ENCODE measurements at regions not wholly inside any gene's neighbourhood (a gene's known extent, or its start where the extent isn't known, plus 50 kb on each side); places are given as distances from the start of the nearest gene placed in this dataset.
"Not testable (repeated sequence)": the region's sequence is repeated elsewhere in the genome, so short reads cannot be mapped to it uniquely, and the experiment has no call there.

DNA sequence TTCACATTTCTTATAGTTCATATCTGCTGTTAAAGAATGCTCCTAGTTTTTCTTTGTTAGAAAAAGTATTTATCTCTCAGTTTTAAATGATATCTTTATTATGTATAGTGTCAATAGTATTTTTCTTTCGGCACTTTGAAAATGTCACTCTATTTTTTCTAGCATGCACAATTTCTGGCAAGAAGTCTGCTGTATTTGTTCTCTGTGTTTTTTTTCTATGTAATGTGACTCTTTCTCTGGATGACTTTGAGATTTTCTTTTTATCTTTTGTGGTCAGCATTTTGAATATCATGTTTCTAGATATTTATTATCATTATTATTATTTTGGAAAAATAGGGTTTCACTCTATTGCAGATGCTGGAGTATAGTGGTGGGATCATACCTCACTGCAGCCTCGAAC is 285.2 kb downstream of the PTGER3 start:
- no peaks in the 10 kb centered on the region for H3K4me1 ChIP-seq (ENCODE audit: control insufficient read depth, insufficient read depth, low read length)
- 64 to 100% methylated on average over 1 to 2 of the region's 2 CpGs for WGBS, 2 experiments

DNA sequence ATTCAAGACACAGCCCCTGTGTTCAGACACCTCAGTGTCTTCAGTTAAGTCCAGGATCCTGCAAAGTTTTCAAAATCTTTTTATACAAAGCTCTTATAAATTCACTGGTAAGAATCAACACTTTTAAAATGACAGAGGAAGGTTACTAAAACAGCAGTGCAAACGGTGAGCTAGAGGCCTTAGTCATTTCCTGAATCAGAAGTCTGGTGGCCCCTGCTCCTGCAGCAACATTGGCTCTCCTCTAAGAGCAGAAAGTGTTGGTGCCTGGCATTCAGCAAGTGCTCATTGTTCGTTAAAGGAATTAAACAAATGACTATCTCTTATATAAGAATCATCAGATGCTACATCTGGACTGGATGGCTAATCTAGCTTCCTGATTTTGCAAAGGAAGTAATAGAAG is 282.9 kb downstream of the PTGER3 start:
- Histone ChIP-seq H3K9me3 (ENCODE audit: control insufficient read depth, low read length) (no peaks in the 10 kb centered on the region), H3K27ac (ENCODE audit: insufficient read depth, low read depth, low read length, poor library complexity, severe bottlenecking) (no peak overlapping the region), H3K4me3 (ENCODE audit: insufficient read depth, low read depth, low read length) (no peak overlapping the region), H3K27me3 (ENCODE audit: control insufficient read depth, insufficient read depth, low read length, poor library complexity, severe bottlenecking) (no peaks in the 10 kb centered on the region), H3K4me1 (ENCODE audit: control insufficient read depth, insufficient read depth, low read length) (no peaks in the 10 kb centered on the region), H3K36me3 (ENCODE audit: control insufficient read depth, insufficient read depth, low read length) (no peaks in the 10 kb centered on the region)
- 87 to 90% methylated on average over 2 of the region's 2 CpGs for WGBS, 2 experiments

More for the DNA sequence above, 285.2 kb downstream of the PTGER3 start:
- H3K9me3 ChIP-seq (ENCODE audit: control insufficient read depth, low read length), result no peaks in the 10 kb centered on the region
- no peak overlapping the region for H3K27ac ChIP-seq (ENCODE audit: insufficient read depth, low read depth, low read length, poor library complexity, severe bottlenecking)
- H3K27me3 ChIP-seq (ENCODE audit: control insufficient read depth, insufficient read depth, low read length, poor library complexity, severe bottlenecking), result no peaks in the 10 kb centered on the region
- no peaks in the 10 kb centered on the region for H3K36me3 ChIP-seq (ENCODE audit: control insufficient read depth, insufficient read depth, low read length)
- no peak overlapping the region for H3K4me3 ChIP-seq (ENCODE audit: insufficient read depth, low read depth, low read length)

DNA sequence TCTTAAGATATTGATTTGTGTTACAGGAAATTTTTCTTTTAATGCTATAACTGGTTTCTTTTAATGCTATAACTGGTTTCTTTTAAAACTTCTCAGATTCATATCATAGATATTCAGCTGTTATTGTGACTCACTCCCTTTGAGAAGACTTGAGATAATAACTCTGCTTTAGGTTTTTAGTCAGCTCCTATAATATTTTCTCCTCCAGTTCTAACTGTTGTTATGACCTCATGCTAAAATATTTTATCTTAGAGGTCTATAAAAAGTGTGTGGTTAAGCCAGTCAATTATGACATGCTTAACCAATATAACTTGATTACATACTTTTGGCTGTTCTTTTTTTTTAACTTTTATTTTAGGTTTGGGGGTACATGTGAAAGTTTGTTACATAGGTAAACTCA is 280.2 kb downstream of the PTGER3 start:
- Histone ChIP-seq H3K27me3 (ENCODE audit: control insufficient read depth, insufficient read depth, low read length, poor library complexity, severe bottlenecking) (no peaks in the 10 kb centered on the region), H3K9me3 (ENCODE audit: control insufficient read depth, low read length) (no peaks in the 10 kb centered on the region), H3K36me3 (ENCODE audit: control insufficient read depth, insufficient read depth, low read length) (no peaks in the 10 kb centered on the region), H3K4me1 (ENCODE audit: control insufficient read depth, insufficient read depth, low read length) (no peaks in the 10 kb centered on the region), H3K27ac (ENCODE audit: insufficient read depth, low read depth, low read length, poor library complexity, severe bottlenecking) (no peak overlapping the region), H3K4me3 (ENCODE audit: insufficient read depth, low read depth, low read length) (no peak overlapping the region)

DNA sequence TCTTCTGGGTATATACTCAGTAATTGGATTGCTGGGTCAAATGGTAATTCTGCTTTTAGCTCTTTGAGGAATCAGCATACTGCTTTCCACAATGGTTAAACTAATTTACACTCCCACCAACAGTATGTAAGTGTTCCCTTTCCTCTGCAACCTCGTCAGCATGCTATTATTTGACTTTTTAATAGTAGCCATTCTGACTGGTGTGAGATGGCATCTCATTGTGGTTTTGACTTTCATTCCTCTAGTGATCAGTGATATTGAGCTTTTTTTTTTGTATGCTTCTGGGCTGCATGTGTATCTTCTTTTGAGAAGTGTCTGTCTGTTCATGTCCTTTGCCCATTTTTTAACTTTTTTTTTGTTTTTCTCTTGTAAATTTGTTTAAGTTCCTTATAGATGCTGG is 279.4 kb downstream of the PTGER3 start:
- Histone ChIP-seq H3K4me1 (ENCODE audit: control insufficient read depth, insufficient read depth, low read length) (no peaks in the 10 kb centered on the region), H3K27ac (ENCODE audit: insufficient read depth, low read depth, low read length, poor library complexity, severe bottlenecking) (no peak overlapping the region), H3K4me3 (ENCODE audit: insufficient read depth, low read depth, low read length) (no peak overlapping the region), H3K36me3 (ENCODE audit: control insufficient read depth, insufficient read depth, low read length) (no peaks in the 10 kb centered on the region), H3K27me3 (ENCODE audit: control insufficient read depth, insufficient read depth, low read length, poor library complexity, severe bottlenecking) (no peaks in the 10 kb centered on the region), H3K9me3 (ENCODE audit: control insufficient read depth, low read length) (no peaks in the 10 kb centered on the region)
- 86 to 100% methylated on average over 1 of the region's 1 CpG for WGBS, 2 experiments

DNA sequence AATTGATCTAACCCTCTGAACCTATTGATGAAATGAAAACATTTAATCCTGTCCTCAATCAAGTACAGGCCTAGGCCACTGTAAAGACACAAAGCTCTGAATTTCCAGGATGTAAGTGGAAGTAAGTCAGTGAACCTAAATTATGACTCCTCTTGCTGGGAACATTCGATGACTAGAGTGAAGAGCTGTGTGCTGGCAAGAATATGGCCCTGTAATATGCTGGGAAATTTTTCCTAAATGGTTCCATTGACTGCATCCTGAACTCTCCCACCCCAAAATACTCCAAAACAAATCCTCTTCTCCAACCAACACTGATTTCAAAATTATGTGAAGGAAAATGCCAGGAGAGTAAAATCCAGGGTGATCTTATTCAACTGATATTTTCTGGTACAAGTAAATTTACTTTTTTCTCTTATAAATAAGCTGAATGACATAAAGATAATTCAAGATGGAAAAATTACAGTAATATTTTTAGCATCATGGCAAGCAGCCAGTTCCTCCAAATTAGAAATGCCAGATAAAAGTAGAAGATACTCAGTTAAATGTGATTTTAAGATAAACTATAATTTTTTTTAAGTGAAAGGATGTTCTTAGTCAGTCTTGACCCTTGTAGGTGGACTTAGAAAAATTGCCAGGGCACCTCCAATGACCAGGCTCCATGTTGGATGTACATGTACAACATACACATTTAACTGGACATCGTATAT is 269.4 kb downstream of the PTGER3 start:
- WGBS, 2 experiments, result 85 to 98% methylated on average over 2 of the region's 2 CpGs
- H3K9me3 ChIP-seq (ENCODE audit: control insufficient read depth, low read length), result no peaks in the 10 kb centered on the region
- no peak overlapping the region for H3K27ac ChIP-seq (ENCODE audit: insufficient read depth, low read depth, low read length, poor library complexity, severe bottlenecking)

DNA sequence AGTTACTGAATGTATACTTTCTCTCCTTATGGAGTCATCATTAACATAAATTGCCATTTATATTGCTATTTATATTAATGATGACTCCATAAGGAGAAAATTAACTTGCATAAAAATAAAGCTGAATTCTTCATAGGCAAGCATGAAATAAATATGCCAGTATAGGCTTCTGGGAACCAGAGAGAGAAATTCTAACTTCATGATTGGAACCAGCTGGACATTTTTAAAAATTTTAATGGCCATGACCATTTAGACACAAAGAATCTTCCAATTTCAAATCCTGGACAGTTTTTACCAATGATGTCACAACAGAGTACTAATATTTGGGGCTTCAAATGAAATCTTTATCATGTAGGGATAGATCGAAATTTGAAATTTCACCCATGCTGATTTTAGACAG is 268.7 kb downstream of the PTGER3 start:
- H3K4me3 ChIP-seq (ENCODE audit: insufficient read depth, low read depth, low read length), result no peak overlapping the region
- H3K4me1 ChIP-seq (ENCODE audit: control insufficient read depth, insufficient read depth, low read length), result no peaks in the 10 kb centered on the region
- WGBS, 2 experiments, result 100% methylated on average over 1 of the region's 1 CpG; no CpG with 5 or more reads in 1 of the 2 experiments
- no peak overlapping the region for H3K27ac ChIP-seq (ENCODE audit: insufficient read depth, low read depth, low read length, poor library complexity, severe bottlenecking)
- no peaks in the 10 kb centered on the region for H3K27me3 ChIP-seq (ENCODE audit: control insufficient read depth, insufficient read depth, low read length, poor library complexity, severe bottlenecking)
- H3K9me3 ChIP-seq (ENCODE audit: control insufficient read depth, low read length), result no peaks in the 10 kb centered on the region
- no peaks in the 10 kb centered on the region for H3K36me3 ChIP-seq (ENCODE audit: control insufficient read depth, insufficient read depth, low read length)

More for the DNA sequence above, 269.4 kb downstream of the PTGER3 start:
- Histone ChIP-seq H3K4me1 (ENCODE audit: control insufficient read depth, insufficient read depth, low read length) (no peaks in the 10 kb centered on the region), H3K27me3 (ENCODE audit: control insufficient read depth, insufficient read depth, low read length, poor library complexity, severe bottlenecking) (no peaks in the 10 kb centered on the region), H3K36me3 (ENCODE audit: control insufficient read depth, insufficient read depth, low read length) (no peaks in the 10 kb centered on the region), H3K4me3 (ENCODE audit: insufficient read depth, low read depth, low read length) (no peak overlapping the region)

DNA sequence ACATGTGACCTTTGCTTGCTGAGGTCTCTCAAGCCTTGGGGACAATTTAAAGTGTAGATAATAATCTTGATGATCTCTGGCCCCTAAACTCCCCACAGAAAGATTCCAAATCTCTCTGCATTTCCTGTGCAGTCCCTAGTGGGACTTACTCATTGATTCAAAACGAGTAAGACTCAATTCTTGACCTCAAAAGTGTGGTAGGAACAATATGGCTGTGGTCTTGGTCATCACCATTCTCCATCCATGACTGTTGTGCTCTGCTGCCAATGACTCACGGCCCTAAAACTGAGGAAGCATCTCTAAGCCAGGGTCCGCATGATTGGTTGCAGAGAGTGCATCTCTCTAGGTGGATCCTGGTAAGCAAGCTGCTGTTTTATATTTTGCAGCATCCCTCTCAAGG is 268.0 kb downstream of the PTGER3 start:
- no peaks in the 10 kb centered on the region for H3K27me3 ChIP-seq (ENCODE audit: control insufficient read depth, insufficient read depth, low read length, poor library complexity, severe bottlenecking)
- no peaks in the 10 kb centered on the region for H3K4me1 ChIP-seq (ENCODE audit: control insufficient read depth, insufficient read depth, low read length)
- no peak overlapping the region for H3K27ac ChIP-seq (ENCODE audit: insufficient read depth, low read depth, low read length, poor library complexity, severe bottlenecking)
- 83 to 87% methylated on average over 3 of the region's 3 CpGs for WGBS, 2 experiments
- H3K4me3 ChIP-seq (ENCODE audit: insufficient read depth, low read depth, low read length), result no peak overlapping the region
- no peaks in the 10 kb centered on the region for H3K36me3 ChIP-seq (ENCODE audit: control insufficient read depth, insufficient read depth, low read length)
- no peaks in the 10 kb centered on the region for H3K9me3 ChIP-seq (ENCODE audit: control insufficient read depth, low read length)

DNA sequence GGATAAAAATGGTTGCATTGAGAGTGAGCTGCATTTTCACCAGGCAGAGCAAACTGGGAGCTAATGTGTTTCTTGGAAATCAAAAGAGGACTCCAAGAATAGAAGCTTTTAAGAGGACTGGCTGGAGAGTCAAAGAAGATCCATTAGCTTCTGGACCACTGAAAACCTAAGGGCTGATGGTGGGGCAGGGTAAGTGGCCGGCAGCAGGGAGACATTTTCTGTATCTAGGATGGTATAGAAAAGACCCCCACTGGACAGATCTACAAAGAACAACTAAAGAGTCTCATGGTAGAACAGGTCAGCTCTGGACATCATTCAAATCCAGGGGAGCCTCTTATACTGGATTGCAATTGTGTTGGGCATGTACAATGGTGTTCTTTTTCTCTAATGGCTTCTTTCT is 262.3 kb downstream of the PTGER3 start:
- H3K4me3 ChIP-seq (ENCODE audit: insufficient read depth, low read depth, low read length), result no peak overlapping the region
- H3K27ac ChIP-seq (ENCODE audit: insufficient read depth, low read depth, low read length, poor library complexity, severe bottlenecking), result no peak overlapping the region
- 86 to 100% methylated on average over 1 of the region's 1 CpG for WGBS, 2 experiments
- H3K4me1 ChIP-seq (ENCODE audit: control insufficient read depth, insufficient read depth, low read length), result no peaks in the 10 kb centered on the region
- no peaks in the 10 kb centered on the region for H3K9me3 ChIP-seq (ENCODE audit: control insufficient read depth, low read length)
- no peaks in the 10 kb centered on the region for H3K27me3 ChIP-seq (ENCODE audit: control insufficient read depth, insufficient read depth, low read length, poor library complexity, severe bottlenecking)
- no peaks in the 10 kb centered on the region for H3K36me3 ChIP-seq (ENCODE audit: control insufficient read depth, insufficient read depth, low read length)

DNA sequence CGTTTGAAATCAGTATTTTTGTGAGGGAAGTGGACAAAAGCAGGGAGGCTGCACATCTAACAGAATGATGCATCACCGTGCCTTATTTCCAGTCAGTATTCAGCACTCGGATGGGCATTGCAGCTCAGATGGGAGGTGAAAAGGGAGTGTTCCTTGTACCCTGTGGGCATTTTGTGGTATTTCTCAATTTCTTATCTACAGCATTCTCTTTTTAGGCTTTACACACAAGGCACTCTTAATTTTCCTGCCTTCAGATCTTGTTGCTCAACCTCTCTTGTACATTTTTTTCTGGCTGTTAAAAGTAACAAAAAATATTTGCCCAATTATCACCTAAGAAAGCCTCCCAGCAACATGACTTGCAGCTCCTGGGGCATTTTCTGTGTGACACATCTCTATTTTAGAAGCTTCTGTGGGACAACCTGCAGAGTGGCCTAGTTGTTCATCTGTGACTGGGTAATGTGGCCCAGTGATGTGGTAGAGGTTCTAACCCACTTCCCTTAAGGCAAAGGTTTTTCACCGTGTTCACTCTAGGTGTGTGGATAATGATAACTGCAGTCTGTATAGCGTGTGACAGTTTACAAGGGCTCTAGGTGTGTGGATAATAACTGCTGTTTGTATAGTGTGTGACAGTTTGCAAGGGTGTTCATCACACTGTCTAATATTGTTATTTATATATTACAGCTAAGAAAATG is 257.2 kb downstream of the PTGER3 start:
- Histone ChIP-seq H3K4me1 (ENCODE audit: control insufficient read depth, insufficient read depth, low read length) (no peaks in the 10 kb centered on the region), H3K27ac (ENCODE audit: insufficient read depth, low read depth, low read length, poor library complexity, severe bottlenecking) (no peak overlapping the region), H3K27me3 (ENCODE audit: control insufficient read depth, insufficient read depth, low read length, poor library complexity, severe bottlenecking) (no peaks in the 10 kb centered on the region), H3K36me3 (ENCODE audit: control insufficient read depth, insufficient read depth, low read length) (no peaks in the 10 kb centered on the region), H3K4me3 (ENCODE audit: insufficient read depth, low read depth, low read length) (no peak overlapping the region), H3K9me3 (ENCODE audit: control insufficient read depth, low read length) (no peaks in the 10 kb centered on the region)
- 89 to 96% methylated on average over 5 of the region's 5 CpGs for WGBS, 2 experiments

DNA sequence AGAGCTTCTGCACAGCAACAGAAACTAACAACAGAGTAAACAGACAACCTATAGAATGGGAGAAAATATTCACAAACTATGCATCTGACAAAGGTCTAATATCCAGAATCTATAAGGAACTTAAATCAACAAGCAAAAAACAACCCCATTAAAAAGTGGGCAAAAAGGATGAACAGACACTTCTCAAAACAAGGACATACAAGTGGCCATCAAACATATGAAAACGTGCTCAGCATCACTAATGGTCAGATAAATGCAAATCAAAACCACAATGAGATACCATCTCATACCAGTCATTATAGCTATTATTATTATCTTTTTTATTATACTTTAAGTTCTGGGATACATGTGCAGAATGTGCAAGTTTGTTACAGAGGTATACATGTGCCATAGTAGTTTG is 252.6 kb downstream of the PTGER3 start:
- H3K4me3 ChIP-seq (ENCODE audit: insufficient read depth, low read depth, low read length); H3K27ac ChIP-seq (ENCODE audit: insufficient read depth, low read depth, low read length, poor library complexity, severe bottlenecking); H3K9me3 ChIP-seq (ENCODE audit: control insufficient read depth, low read length); H3K27me3 ChIP-seq (ENCODE audit: control insufficient read depth, insufficient read depth, low read length, poor library complexity, severe bottlenecking); H3K4me1 ChIP-seq (ENCODE audit: control insufficient read depth, insufficient read depth, low read length); H3K36me3 ChIP-seq (ENCODE audit: control insufficient read depth, insufficient read depth, low read length): not testable (repeated sequence)
- 85 to 91% methylated on average over 1 of the region's 1 CpG for WGBS, 2 experiments

Measured in ectodermal cell (in vitro differentiated cells).